ENCODE measurements at regions not wholly inside any gene's neighbourhood (a gene's known extent, or its start where the extent isn't known, plus 50 kb on each side); places are given as distances from the start of the nearest gene placed in this dataset.

DNA sequence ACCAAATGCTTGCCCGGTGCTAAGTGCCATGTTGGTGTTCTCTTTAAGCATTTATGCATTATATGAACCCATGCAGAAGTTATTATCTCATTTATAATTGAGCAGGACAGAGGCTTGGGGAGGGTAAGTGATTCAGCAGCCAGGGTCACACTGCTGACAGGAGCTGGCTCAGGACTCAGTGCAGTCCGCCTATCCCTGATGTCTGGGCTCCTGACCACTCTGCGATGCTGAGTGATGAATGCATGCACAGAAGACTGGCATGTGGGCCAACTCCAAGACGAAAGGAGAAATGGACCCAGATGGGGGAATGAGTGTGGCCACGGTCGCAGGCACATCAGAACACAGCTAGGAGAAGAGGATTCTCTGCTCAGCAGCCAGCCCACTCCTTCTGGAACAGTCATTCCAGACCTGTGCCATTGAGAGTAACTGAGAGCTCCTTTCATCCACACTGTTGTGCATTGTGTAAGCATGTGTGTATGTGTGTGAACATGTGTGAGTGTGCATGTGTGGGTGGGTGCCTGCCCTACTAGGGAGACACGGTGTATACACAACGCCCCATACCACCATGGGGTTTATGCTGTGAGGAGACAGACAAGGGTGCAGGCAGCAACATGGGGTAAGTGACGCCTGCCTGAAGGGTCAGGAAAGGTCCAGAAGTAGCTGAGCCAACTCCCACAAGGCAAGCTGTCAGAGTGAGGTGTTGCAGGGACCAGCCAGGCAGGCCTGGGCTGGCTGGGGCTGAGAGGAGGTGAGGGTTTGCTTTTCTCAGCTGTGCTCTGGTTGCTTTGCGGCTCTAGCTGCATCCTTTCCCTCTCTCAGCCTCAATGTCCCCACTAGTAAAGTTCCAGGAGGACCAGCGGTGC, 97.8 kb upstream of the PMEPA1 start:
- DNase-seq (ENCODE audit: low read depth in 2 of 2), result no peak

- DNase-seq (ENCODE audit: low read depth in 2 of 2), result no peak
Observed at GRCh38 chr20:57806975-57807374, 97.2 kb upstream of the PMEPA1 start.

DNA sequence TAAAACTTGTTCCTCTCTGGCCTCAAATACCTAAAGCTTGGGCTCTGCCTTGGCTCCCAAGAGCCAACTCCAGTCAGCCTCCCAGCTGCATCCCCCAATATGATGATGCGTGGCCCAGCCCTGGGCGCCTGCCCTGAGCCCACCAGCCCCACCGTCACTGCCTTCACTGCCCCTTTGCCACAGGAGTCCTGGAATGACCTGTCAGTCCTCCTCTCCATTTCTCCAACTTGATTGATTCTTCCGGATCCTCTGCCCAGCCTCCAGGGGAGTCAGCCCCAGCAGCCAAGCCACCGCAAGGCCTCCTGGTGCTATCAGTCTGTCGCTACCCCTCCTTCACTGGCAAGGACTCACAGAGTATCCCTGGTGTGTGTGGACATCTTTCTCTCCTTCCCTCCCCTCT, 96.7 kb upstream of the PMEPA1 start:
- no peak for DNase-seq (ENCODE audit: low read depth in 2 of 2)

GRCh38 chr20:57805747-57806146, 95.9 kb upstream of the PMEPA1 start:
- DNase-seq (ENCODE audit: low read depth in 2 of 2), result no peak

DNA sequence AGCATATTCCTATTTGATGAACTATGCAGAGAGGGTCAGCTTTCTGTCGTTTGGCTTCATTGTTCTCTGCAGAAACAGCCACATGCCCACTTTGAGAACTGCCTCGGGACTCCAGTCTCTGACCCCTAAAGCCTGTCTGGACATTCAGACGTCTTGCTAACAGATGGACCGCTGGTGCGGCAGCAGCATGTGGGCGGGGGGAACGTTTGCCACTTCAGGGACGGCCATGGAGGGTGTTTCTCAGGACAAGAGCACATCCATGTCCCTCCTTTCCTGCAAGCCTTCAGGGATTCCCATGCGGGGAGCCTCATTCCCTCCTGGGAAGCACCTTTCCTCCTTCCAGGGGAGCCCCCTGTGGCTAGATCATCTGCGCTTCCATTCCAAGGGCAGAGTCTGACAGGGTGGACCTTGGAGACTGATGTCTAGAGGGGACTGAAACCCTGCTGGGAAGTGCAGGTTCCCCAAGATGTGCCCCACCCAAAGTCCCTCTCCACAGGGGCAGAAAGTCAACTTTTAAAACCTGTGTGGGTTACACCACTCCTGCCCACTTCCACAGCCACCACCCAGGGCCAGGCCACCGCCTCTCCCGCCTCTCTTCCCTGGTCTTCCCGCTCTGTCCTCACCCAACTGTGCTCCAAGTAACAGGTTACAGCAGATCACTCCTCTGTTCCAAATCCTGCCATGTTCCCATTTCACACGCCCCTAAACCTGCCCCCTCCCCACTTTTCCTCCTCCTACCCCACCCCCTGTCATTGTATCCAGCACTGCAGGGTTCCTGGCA, 94.8 kb upstream of the PMEPA1 start:
- DNase-seq (ENCODE audit: low read depth in 2 of 2), result no peak

GRCh38 chr20:57803508-57804005, 93.7 kb upstream of the PMEPA1 start:
- no peak for DNase-seq (ENCODE audit: low read depth in 2 of 2)

GRCh38 chr20:57802765-57803507, 93.1 kb upstream of the PMEPA1 start:
- no peak for DNase-seq (ENCODE audit: low read depth in 2 of 2)

DNA sequence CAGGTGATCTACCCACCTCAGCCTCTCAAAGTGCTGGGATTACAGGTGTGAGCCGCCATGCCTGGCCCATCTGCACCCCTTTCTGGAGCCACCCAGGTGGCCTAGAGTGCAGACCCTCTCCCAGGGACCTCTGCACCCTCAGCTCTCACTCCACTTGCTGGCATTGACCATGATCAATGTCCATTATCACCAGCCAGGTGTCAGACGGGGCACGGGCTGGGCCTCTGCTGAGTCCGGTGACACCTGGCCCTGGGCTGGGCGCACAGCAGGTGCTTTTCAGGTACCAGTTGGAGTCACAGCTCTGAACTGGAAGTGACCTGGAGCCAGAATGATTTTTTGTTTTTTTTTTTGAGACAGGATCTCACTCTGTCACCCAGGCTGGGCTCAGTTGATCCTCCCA, 91.8 kb upstream of the PMEPA1 start:
- no peak for DNase-seq (ENCODE audit: low read depth in 2 of 2)

- DNase-seq (ENCODE audit: low read depth in 2 of 2), result no peak
Observed at GRCh38 chr20:57800791-57801430, 91.1 kb upstream of the PMEPA1 start.

DNA sequence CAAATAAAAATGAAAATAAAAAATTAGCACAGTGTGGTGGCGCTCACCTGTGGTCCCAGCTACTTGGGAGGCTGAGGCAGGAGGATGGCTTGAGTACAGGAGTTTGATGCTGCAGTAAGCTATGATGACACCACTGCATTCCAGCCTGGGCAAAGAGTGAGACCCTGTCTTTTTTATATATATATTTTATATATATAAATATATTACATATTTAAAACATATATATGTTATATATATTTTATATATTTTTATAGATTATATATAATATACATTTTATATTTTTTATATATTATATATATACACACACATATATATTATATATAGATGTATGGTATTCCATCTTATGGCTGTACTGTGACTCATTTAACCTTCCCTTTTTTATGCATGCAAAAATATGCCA, 87.6 kb upstream of the PMEPA1 start:
- no peak for DNase-seq (ENCODE audit: low read depth in 2 of 2)

- DNase-seq (ENCODE audit: low read depth in 2 of 2), result no peak
Observed at GRCh38 chr20:57795977-57796560, 86.3 kb upstream of the PMEPA1 start.

GRCh38 chr20:57795342-57795697, 85.5 kb upstream of the PMEPA1 start:
- DNase-seq (ENCODE audit: low read depth in 2 of 2), result no peak

DNA sequence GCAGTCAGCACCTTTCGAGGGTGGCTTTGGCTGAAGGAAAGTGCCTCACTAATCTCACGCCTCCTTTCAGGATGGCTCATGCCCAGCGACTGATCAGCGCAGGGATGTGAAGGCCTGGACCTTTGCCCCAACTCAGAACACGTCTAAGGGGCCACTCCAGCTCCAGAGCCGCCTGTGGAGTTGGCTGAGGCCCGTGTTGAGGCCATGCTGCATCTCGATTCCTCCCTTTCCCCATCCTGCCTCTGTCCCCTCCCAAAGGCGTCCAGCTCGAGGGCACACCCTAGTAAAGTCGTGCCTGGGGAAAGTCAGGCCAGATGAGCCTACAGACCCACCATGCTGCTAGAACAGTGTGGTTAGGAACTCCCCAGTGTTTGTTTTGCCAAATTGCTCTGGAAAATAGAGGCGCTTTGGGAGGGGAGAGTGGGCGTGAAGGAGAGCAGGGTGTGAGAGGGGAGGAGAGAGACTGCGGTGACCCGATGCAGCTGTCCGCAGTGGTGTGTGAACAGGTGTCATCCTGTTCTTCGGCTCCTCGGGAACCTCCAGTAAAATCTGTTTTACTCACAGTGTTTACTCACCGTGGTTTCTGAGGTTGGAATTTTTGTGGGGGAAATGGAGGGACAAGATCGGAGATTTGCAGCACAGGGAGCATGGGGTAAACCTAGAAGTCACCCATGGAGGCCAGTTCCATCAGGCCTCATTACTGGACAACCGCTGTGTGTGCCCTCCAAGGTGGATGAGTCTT, 85.0 kb upstream of the PMEPA1 start:
- DNase-seq (ENCODE audit: low read depth in 2 of 2), result no peak

GRCh38 chr20:57794036-57794435, 84.2 kb upstream of the PMEPA1 start:
- DNase-seq (ENCODE audit: low read depth in 2 of 2), result no peak

GRCh38 chr20:57793421-57793820, 83.6 kb upstream of the PMEPA1 start:
- no peak for DNase-seq (ENCODE audit: low read depth in 2 of 2)

DNA sequence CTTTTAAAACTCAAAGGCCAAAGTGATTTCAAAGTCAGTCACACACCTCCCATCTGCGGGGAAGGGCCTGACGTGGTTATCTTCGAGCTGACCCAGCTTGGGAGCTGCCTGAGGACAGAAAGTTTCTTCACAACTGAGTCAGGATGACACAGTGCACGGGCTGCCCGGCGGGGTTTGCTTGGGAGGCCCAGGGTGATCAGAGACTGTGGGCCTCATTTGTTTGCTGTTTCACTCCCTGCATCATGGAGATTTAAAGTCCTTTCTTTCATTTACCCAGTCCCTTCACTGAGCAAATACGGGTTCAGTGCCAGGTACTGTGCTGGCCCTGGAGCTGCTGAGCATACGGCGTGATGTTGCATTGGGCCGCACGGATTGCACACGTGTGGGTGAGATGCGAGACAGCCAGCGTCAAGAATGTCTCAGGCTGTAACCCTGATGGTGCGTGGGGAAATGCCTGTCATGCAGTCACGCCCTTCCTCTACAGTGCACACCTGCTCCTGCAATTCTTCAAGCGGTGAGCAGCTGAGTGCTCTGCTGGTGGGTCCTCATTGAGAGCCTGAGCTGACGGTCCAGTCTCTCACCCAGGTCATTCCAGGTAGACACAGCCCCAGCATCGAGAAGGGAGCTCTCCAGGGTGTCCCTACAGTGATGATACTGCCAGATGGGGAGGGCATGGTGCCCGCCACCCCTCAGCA, 82.7 kb upstream of the PMEPA1 start:
- DNase-seq (ENCODE audit: low read depth in 2 of 2), result no peak

GRCh38 chr20:57791966-57792365, 82.2 kb upstream of the PMEPA1 start:
- no peak for DNase-seq (ENCODE audit: low read depth in 2 of 2)

DNA sequence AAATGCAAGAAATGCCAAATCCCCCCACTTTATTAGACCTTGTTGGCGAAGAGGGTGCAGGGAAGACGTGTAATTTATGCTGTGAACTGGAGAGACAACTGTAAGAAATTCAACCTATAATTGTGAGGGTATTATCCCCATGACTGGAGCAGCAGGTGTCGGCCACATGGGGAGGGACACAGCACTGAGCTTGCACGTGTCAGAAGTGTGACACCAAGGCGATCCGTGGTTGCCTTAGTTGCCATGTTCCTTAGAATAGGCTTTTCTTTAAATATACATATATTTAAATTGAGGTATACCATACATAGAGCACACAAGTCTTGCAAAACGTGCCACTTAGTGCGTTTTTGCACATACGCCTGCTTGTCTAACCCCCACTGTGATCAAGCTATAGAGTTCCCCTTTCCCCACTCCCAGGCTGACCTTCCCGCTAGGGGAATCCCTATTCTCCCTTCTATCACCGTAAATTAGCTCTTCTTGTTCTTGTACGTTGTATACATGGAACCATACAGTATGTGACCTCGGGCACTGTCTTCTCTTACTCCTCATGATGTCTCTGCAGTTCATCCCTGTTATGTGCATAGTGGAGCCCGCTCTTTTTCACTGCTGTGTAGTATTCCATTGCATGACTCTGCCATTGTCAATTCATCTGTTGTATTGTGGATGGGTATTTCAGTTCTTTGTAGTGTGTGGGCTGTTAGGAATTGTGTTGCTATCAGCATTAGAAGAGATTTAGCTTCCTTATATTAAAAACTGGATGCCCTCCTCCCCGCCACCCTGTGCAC, 81.6 kb upstream of the PMEPA1 start:
- DNase-seq (ENCODE audit: low read depth in 2 of 2), result no peak

DNA sequence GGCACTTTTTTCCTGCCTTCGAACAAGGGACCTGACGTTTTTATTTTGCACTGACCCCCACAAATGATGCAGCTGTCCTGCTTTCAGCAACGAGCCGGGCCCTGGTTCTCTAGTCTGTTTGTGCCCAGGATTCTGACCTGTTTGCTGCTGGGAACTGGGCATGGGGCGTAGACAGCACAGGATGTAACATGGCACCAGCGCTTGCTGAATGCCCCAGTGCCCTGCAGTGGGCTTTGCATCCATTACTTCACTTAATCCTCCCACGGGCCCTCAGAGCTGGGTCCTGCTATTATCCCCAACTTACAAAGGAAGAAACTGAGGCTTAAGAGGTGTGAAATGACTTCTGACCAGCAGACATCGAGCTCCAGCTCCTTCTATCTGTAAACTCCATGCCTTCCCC, 80.4 kb upstream of the PMEPA1 start:
- no peak for DNase-seq (ENCODE audit: low read depth in 2 of 2)

Data from stimulated activated CD8-positive, alpha-beta memory T cell treated with anti-CD3 and anti-CD28 coated beads, Interleukin-15, amount 100 ng/mL, for 4 hours (primary cell).